ENCODE measurements at regions not wholly inside any gene's neighbourhood (a gene's known extent, or its start where the extent isn't known, plus 50 kb on each side); places are given as distances from the start of the nearest gene placed in this dataset.
"Not testable (repeated sequence)": the region's sequence is repeated elsewhere in the genome, so short reads cannot be mapped to it uniquely, and the experiment has no call there.

DNA sequence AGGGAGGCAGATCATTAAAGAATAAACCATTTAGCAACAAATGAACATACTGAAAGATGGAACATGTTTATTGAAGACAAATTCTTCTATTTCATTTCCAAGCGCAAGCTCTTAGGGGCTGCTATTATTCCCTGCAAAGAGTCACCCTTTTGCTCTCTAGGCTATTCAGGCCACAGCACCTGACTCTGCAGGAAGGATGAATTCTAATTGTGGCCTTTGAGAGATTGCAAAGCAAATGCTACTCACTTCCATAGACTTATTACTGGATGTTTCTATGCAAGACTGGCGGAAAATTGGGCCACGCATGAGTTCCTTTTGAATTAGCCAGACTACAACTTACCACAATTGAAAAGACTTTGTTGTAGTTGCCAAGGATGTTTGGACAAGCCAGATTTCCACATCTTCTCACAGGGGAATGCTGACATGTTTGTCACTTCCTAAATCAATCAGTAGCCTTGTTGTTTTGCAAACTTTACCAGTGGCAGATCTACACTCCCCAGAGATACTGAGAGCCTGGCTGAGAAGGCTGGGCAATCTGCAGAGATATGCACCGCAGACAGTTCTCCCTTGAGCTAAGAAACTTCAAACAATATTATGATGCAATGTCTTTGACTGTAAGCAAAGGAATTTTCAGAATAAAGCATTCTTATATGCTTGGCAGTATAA, 334.3 kb upstream of the SYT1 start:
- peak; percentile 80 for DNase-seq

GRCh38 chr12:78531831-78532458, 332.6 kb upstream of the SYT1 start:
- DNase-seq, result no peak

- DNase-seq, result no peak
Measured at GRCh38 chr12:78534311-78534710, 330.3 kb upstream of the SYT1 start.

DNA sequence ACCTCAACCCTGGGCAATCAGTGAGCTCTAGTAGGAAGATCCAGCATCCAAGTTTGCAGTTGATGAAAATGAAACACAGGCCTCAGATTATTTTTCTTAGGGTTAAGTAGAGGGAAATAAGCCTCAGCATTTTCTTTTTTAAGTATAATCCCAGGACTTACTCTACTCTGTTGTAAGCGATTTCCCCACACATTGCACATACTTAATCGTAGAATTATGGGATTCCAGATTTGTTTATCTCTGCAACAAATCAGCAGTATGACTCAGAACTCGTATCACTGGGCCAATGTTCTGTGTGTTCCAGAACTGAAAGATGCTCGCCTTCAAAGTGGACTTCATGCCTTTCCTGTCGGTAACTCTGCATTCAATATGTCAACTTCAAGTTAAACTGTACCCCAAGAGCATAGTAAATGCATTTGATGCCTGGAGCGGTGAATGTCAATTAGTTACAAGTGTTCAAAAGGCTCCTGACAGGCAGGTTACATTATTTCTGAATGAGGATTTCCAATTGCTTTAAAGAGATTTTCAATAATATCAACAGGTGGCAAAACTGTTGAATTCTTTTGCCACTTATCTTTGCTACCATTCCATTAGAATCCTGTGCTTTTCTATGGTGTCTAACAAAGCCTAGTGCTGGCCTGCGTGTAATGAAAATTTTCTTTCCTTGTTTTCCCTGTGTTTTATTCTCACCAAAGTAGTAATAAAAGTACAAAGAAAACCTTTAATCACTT, 323.8 kb upstream of the SYT1 start:
- DNase-seq, result no peak

DNA sequence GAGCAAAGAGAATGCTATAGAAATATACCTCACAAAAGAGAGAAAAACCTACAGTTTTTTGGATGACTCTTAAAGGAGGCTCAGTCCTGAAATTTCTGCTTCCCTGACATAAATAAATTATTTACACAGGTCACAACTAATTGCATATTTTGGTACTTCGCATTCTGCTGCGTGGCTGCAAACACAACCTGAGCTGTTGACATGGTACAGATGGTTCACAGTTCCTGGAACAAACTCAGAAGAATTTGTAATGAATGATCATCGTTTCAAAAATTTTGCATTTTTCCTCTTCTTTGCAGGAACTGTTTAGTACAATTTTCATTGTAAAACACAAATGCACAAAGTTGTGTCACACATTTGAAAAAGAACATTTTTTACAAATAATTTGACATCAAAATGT, 313.7 kb upstream of the SYT1 start:
- no peak for DNase-seq

GRCh38 chr12:78555802-78556201, 308.8 kb upstream of the SYT1 start:
- DNase-seq, result no peak

GRCh38 chr12:78556651-78557050, 307.9 kb upstream of the SYT1 start:
- DNase-seq, result no peak

GRCh38 chr12:78559416-78559815, 305.2 kb upstream of the SYT1 start:
- no peak for DNase-seq

GRCh38 chr12:78559886-78560285, 304.7 kb upstream of the SYT1 start:
- DNase-seq, result no peak

- DNase-seq, result no peak
Measured at GRCh38 chr12:78560633-78561032, 303.9 kb upstream of the SYT1 start.

DNA sequence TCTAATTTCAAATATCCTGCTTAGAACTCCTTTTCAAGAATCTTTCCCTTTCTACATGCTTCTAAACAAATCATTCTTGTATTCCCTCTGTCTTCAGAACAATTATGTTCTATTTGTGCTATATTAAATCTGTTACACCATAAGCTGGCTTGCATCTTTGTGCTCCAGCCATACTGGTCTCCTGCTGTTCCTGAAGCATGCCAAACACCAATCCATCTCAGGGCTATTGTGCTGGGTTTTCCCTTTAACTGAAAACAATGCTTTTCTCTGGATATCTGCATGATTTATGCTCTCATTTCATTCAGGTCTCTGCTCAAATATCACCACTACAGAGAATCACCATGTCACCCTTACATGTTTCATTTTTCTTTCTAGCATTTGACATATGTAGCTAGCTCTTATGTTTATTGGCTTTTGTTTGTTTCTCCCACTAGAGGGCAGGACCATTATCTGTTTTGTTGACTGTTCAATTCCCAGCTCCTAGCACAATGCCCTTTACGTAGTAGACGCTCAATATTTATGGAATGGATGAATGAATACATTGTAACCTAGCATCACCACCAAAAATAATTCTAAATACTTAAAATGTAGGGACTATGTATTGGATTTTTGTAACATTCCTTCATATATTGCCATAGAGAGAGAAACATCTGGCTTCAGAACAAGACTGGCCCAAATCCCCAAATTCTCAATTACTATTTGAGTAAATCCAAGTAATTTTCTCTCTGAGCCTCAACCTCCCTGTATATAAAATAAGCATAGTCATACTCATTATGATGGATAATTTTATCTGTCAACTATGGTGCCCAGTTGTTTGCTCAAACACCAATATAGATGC, 302.0 kb upstream of the SYT1 start:
- no peak for DNase-seq

- no peak for DNase-seq
Measured at GRCh38 chr12:78563826-78564225, 300.7 kb upstream of the SYT1 start.

DNA sequence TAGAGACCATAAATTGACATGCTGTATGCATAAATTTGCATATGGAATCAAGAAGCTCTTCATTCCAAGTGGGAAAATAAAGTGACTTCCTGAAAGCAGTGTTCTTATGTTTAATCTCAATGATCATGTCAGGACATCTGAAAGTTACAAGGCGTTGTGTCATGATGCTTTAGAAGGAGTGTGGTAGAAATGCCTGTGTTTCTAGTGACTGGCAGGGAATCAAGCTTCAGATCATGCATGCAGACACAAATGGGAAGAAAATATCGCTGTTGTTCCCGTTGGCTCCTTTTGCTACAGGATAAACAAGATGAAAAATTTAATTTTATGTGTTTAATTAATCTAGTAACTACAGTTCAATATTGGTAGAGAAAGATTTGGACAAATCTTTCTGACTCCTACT, 298.1 kb upstream of the SYT1 start:
- DNase-seq, result no peak

GRCh38 chr12:78568321-78569020, 296.1 kb upstream of the SYT1 start:
- DNase-seq, result no peak

GRCh38 chr12:78571953-78572352, 292.6 kb upstream of the SYT1 start:
- DNase-seq, result no peak

DNA sequence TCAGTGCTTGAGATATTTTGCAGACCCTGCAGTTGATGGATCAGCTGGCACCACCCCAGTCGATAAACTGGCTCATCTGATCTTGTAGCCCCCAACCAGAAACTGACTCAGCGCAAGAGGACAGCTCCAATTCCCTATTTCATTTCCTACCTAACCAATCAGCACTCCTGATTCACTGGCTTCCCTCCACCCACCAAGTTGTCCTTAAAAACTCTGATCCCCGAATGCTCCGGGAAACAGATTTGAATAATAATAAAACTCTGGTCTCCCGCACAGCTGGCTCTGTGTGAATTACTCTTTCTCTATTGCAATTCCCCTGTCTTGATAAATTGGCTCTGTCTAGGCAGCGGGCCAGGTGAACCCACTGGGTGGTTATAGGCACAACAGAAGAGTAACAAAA, 289.4 kb upstream of the SYT1 start:
- DNase-seq, result not testable (repeated sequence)

DNA sequence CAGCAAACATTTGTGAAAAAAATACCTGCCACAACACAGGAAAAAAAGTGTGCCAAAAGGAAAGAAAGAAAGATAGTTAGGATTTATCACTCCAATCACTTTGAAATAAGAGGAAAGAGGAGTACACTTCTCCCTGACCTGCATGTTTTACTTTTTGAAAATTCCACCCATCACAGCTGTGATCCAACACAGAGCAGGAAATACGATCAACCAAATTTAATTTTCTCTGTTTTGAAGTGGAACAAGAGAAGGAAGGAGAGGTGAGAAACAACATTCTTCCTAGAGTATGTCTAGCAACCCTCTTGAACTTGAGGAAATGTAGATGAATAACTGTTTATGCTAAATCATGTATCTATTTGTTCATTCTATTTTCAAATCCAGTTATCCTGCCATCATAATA, 284.7 kb upstream of the SYT1 start:
- no peak for DNase-seq

- DNase-seq, result peak; percentile 55
Measured at GRCh38 chr12:78580296-78580695, 284.3 kb upstream of the SYT1 start.

DNA sequence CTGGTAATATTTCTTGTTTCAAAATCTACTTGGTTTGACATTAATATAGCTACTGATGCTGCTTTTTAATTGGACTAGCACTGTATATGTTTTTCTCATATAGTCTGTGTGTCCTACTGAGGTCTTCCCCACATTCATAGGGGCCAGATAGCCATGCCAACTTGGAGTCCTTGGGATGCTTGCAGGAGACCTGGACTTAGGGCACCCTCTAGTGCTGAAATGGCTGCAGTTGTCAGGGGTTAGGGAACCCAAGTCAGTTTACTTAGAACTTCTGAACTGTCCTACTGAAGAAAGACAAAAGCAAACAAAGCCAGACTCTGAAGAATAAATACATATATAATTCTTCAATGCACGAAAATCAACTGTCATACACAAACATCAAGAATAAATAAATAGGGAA, 279.9 kb upstream of the SYT1 start:
- DNase-seq, result no peak

GRCh38 chr12:78585132-78585531, 279.4 kb upstream of the SYT1 start:
- DNase-seq, result no peak

GRCh38 chr12:78586790-78587189, 277.8 kb upstream of the SYT1 start:
- DNase-seq, result no peak

- no peak for DNase-seq
Measured at GRCh38 chr12:78599366-78599765, 265.2 kb upstream of the SYT1 start.

GRCh38 chr12:78600541-78600940, 264.0 kb upstream of the SYT1 start:
- DNase-seq, result no peak

All from NCI-H226 (cell line).